GM21528 (cell line): ENCODE measurements at regions not wholly inside any gene's neighbourhood (a gene's known extent, or its start where the extent isn't known, plus 50 kb on each side); places are given as distances from the start of the nearest gene placed in this dataset.

ENCODE experiments used
- ATAC-seq: cut with Tn5 transposase; IDR thresholded peaks from one replicate; pipeline ENCODE4 v1.9.1; 2021; ENCODE audit warnings: mild to moderate bottlenecking, moderate library complexity; ENCODE audit not compliant: unreplicated experiment, low FRiP score

GRCh38 chr2:161078211-161078539 is 82.1 kb upstream of the TANK start:
- ATAC-seq, result no peak

DNA sequence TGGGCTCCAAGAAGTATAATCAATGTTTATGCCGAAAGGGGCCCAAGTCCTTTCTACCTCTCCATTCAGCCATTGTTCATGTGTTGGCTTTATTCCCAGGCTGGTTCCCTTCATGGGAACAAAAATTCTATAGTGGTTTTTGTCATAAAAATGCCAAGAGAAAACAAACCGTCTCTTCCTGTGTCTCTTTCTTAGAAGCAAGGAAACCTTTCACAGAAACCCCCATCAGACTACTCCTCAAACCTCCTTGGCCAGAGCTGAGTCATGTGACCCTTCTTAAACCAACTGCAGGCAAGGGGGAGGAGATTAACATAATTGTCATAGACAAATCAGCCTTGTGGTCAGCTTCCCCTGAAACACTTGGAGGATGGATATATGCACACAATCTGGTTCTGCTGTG is 75.1 kb upstream of the TANK start:
- ATAC-seq, result no peak

DNA sequence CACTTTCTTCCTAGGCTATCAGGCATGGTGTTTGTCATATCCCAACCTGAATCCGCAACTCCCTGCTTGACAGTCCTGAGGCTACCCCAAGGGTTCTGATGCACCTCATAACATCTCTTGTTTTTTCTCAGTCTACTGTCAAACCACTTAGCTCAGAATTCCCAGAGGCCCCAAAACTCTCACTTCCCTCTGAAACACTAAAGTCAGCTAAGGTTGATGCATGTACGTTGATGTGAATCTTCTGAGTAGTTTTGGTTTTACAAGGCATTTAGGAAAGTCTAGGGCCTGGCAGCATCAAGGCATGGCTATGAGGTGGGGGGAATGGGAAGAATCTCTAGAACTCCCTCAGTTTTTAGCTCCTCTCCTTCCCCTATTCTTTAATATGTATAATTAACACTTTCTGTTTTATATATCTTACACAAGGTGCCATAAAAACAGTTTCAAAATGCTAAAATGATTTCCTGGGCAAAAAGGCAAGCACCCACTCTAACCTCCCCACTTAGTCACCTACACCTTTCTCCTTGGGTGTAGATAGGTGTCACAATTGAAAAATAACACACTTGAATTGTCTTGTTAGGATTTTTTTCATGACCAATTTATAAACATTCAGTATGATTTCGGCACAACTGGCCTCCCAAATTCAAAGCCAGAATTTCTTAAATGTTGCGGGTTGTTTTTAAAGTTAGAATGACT is 71.4 kb upstream of the TANK start:
- ATAC-seq, result peak; percentile 85

- ATAC-seq, result peak; percentile 49
Measured at GRCh38 chr2:161090411-161090810, 69.8 kb upstream of the TANK start.

GRCh38 chr2:161095314-161095713 is 64.9 kb upstream of the TANK start:
- ATAC-seq, result no peak

- no peak for ATAC-seq
Measured at GRCh38 chr2:161096336-161096735, 63.9 kb upstream of the TANK start.

- no peak for ATAC-seq
Measured at GRCh38 chr2:161097157-161097556, 63.1 kb upstream of the TANK start.

- ATAC-seq, result no peak
Measured at GRCh38 chr2:161100211-161100895, 59.9 kb upstream of the TANK start.

GRCh38 chr2:161101406-161101805 is 58.8 kb upstream of the TANK start:
- no peak for ATAC-seq

DNA sequence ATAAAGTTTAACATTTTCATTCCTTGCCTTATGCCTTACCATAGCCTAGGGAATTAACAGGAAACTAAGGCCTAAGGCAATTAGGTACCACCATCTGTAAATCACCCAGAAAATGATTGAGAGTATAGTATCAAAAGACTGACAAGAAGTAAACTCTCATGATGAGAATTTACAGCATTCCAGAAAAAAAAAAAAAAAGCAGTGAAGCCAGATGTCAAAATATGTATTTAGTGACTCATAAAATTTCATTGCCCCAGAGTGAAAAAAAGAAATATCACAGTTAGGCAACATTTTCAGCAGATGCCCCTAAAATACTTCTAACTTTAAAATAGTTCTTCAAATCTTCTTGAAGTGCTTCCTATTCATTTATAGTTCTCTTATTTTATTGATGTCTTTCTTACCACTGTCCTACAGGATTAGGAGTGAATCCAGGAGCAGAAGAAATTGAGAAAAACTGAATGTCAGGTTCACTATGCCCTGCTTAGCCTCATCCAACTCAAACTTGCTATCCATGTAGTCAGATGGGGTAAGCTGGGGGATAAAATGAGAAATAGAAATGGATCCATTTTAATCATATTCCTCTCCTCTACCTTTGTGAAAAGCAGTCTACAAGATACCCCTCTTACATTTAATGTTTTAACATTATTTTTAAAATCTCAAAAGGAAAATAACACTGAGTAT is 57.3 kb upstream of the TANK start:
- ATAC-seq, result no peak

DNA sequence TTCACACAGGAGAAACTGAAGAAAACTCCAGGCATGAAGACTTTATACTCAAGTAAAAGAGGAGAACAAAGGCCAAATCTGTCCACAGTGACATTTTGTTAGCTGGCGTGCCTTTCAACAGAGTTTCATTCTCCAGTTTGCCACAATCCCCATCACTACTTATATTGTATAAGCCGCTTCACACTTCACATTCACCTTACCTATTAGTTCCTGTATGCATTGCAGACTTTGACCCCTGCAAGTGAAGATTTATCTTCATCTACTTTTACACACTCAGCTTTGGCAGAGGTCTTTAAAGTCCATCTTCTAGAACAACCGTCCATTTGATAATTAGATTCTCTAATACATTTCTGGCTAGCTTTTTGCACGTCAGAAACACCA is 56.8 kb upstream of the TANK start:
- no peak for ATAC-seq

DNA sequence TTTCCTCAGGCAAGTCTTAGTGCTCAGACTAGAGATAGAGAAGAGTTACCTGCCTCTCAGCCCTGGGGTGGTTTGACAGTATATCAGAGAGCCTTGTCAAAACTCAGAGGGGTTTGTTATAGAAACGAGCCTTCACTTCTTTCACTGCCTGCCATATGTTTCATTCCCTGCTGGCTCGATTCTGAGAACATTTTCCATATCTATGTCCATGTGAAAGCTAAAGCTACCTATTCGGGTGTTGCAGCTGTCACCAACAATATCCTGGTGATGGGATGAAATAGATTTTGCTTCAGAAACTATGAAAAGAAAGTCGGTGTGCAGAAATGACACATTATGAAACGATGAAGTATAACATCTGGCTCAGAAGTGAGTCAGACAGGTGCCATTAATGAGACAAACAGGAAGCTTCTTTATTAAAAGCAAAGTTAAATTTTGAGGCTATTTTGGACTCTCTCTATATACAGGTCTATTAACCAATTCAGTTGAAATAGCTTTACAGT is 56.1 kb upstream of the TANK start:
- peak; percentile 94 for ATAC-seq

GRCh38 chr2:161107265-161107664 is 53.0 kb upstream of the TANK start:
- ATAC-seq, result no peak
